B cell (primary cell): ENCODE measurements at regions not wholly inside any gene's neighbourhood (a gene's known extent, or its start where the extent isn't known, plus 50 kb on each side); places are given as distances from the start of the nearest gene placed in this dataset.

ENCODE experiments used
- ATAC-seq: fragments of 200-7000 bp; cut with Tn5 transposase; one replicate; pipeline ENCODE4 v1.10.0; 2021; ENCODE audit warnings: low read depth, mild to moderate bottlenecking, moderate number of reproducible peaks, moderate library complexity
- CTCF ChIA-PET: fragments of 350-600 bp; sonication (Branson Sonifier 250); formaldehyde crosslinking; loops from one replicate; lab custom pipeline; 2021; ENCODE audit warnings: antibody characterized with exemption, inconsistent platforms; lab: Charles Lee
- POLR2A ChIA-PET: fragments of 350-600 bp; sonication (Branson Sonifier 250); formaldehyde crosslinking; loops from one replicate; lab custom pipeline; 2021; ENCODE audit warnings: antibody characterized with exemption; lab: Charles Lee
- DNase-seq: peaks from one replicate; pipeline ENCODE4 v3.0.0; 2013
- H2AFZ ChIP-seq: 2 replicates; pipeline ENCODE4 v1.6.1; 2012; ENCODE audit warnings: mild to moderate bottlenecking, low read depth, low read length; ENCODE audit not compliant: insufficient read depth, poor library complexity, severe bottlenecking
- H3K27ac ChIP-seq, 2 donors: 1 replicate in 1 of 2; 2 replicates in 1 of 2; pipeline ENCODE4 v1.5.1; 2012 to 2013; ENCODE audit warnings: low read length in 2 of 2, mild to moderate bottlenecking in 2 of 2, moderate library complexity in 1 of 2
- H3K27me3 ChIP-seq, 4 experiments: fragments of 200-600 bp in 1 of 4; sonication (generic) in 1 of 4; replicated peaks in 1 of 4; 1 replicate in 2 of 4; 2 replicates in 2 of 4; pipeline versions ENCODE4 v1.6.1 to v1.7.0; 2013 to 2016; ENCODE audit warnings: low read length in 3 of 4, mild to moderate bottlenecking in 2 of 4, mixed read lengths in 1 of 4, moderate library complexity in 1 of 4; ENCODE audit not compliant: insufficient read depth in 4 of 4, control insufficient read depth in 3 of 4; ENCODE audit errors: control extremely low read depth in 1 of 4
- H3K36me3 ChIP-seq, 2 experiments: replicated peaks in 1 of 2; 1 replicate in 1 of 2; 2 replicates in 1 of 2; pipeline versions ENCODE4 v1.6.1 to v1.7.1; 2013; ENCODE audit warnings: low read length in 1 of 2; ENCODE audit not compliant: insufficient read depth in 2 of 2, control insufficient read depth in 1 of 2; ENCODE audit errors: control extremely low read depth in 1 of 2, extremely low read depth in 1 of 2
- H3K4me1 ChIP-seq, 2 donors: fragments of 200-600 bp in 1 of 2; sonication (generic) in 1 of 2; 1 replicate in 1 of 2; 2 replicates in 1 of 2; pipeline versions ENCODE4 v1.5.1 to v1.6.1; 2013 to 2017; ENCODE audit warnings: low read length in 2 of 2; ENCODE audit not compliant: control insufficient read depth in 2 of 2, insufficient read depth in 2 of 2
- H3K4me2 ChIP-seq: replicated peaks from 2 replicates; pipeline ENCODE3; 2012; ENCODE audit warnings: mild to moderate bottlenecking, low read depth, low read length; ENCODE audit not compliant: poor library complexity, severe bottlenecking
- H3K4me3 ChIP-seq, 5 experiments: fragments of 200-600 bp in 1 of 5; sonication (generic) in 1 of 5; 1 replicate in 3 of 5; 2 replicates in 2 of 5; pipeline versions ENCODE4 v1.5.1 to v1.7.0; 2011 to 2016; ENCODE audit warnings: low read length in 4 of 5, mild to moderate bottlenecking in 4 of 5, low read depth in 2 of 5, control low read depth in 1 of 5, moderate library complexity in 1 of 5; ENCODE audit not compliant: insufficient read depth in 1 of 5; ENCODE audit errors: control extremely low read depth in 1 of 5, extremely low read depth in 1 of 5
- H3K79me2 ChIP-seq: fragments of 200-600 bp; sonication (generic); one replicate; pipeline ENCODE4 v1.6.0; 2016; ENCODE audit warnings: low read length; ENCODE audit not compliant: control insufficient read depth, insufficient read depth
- H3K9ac ChIP-seq: fragments of 200-600 bp; sonication (generic); 2 replicates; pipeline ENCODE4 v1.6.1; 2017; ENCODE audit warnings: mild to moderate bottlenecking, low read length, moderate library complexity
- H3K9me3 ChIP-seq, 3 donors: one replicate each; pipeline versions ENCODE4 v1.6.1 to v1.7.1; 2013; ENCODE audit warnings: low read length in 2 of 3; ENCODE audit not compliant: control insufficient read depth in 2 of 3, insufficient read depth in 1 of 3; ENCODE audit errors: control extremely low read depth in 1 of 3
- H4K20me1 ChIP-seq: 2 replicates; pipeline ENCODE4 v1.6.0; 2012; ENCODE audit warnings: mild to moderate bottlenecking, low read length; ENCODE audit not compliant: insufficient read depth, control insufficient read depth, poor library complexity, severe bottlenecking
- H3K27ac Mint-ChIP-seq: one replicate; pipeline ENCODE4 v1.8.0; 2021; ENCODE audit warnings: mixed read lengths
- H3K27me3 Mint-ChIP-seq: one replicate; pipeline ENCODE4 v1.8.0; 2021; ENCODE audit warnings: mixed read lengths
- H3K4me1 Mint-ChIP-seq: one replicate; pipeline ENCODE4 v1.8.0; 2021; ENCODE audit warnings: mixed read lengths
- H3K4me3 Mint-ChIP-seq: one replicate; pipeline ENCODE4 v1.8.0; 2021; ENCODE audit warnings: mixed read lengths
- H3K9me3 Mint-ChIP-seq: one replicate; pipeline ENCODE4 v1.8.0; 2022; ENCODE audit warnings: mixed read lengths; ENCODE audit not compliant: insufficient read depth
- EZH2 ChIP-seq: IDR thresholded peaks from 2 replicates; pipeline ENCODE4 v1.6.1; 2012; ENCODE audit warnings: borderline replicate concordance, low read depth, mild to moderate bottlenecking, moderate library complexity, low read length; ENCODE audit not compliant: insufficient read depth, poor library complexity, severe bottlenecking
- WGBS: methylation state at CpG from one replicate; pipeline ENCODE4 v1.1.5; 2013; ENCODE audit warnings: missing lambda C conversion rate; ENCODE audit not compliant: insufficient coverage; 5-methylcytosine and 5-hydroxymethylcytosine counted together
- intact Hi-C: fragments of 100-400 bp; cut with micrococcal nuclease; formaldehyde crosslinking; loops from one replicate; pipeline ENCODE4 v1.10.0; 2022
- TF ChIP-seq, protein P1 (sequence below): fragments of 200-600 bp; IDR thresholded peaks from one replicate; pipeline ENCODE4 v1.8.0; 2022; ENCODE audit warnings: antibody characterized with exemption, mild to moderate bottlenecking

DNA sequence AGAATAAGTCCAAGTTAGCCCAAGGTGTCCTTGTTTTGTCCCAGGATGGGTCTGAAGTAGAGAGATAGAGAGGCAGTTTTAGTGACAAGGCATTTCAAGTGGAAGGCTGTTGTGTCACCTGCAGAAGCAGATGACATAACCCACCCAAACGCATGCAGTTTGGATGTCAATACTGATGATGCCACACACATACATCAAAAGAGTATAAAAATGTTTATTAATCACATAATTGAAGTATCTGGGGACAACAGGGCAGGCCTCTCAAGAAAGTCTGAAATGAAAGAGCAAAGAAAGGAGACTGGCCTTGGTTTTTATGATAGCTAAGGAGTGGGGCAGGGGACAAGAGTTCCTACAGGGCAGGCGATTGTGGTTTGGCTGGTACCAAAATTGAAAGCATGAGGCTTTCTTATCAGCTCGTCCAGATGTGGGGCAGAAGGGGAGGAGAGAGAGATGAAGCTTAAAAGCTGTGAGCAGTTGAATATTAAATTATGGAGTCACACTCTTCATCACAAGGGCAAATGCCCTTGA lies 78.4 kb upstream of the TSPAN8 start:
- H3K27ac ChIP-seq, result no peak overlapping the region
- Mint-ChIP-seq H3K9me3 (no peaks in the 10 kb centered on the region), H3K4me1 (no peaks in the 10 kb centered on the region), H3K27ac (no peak overlapping the region), H3K4me3 (no peak overlapping the region), H3K27me3 (no peaks in the 10 kb centered on the region)
- no peaks in the 10 kb centered on the region for H4K20me1 ChIP-seq
- 0% methylated on average over 1 of the region's 3 CpGs for WGBS
- no peaks in the 10 kb centered on the region for H3K4me1 ChIP-seq
- no peaks in the 10 kb centered on the region for H3K36me3 ChIP-seq
- no peaks in the 10 kb centered on the region for H3K27me3 ChIP-seq
- no peak for DNase-seq
- no peaks in the 10 kb centered on the region for H3K9me3 ChIP-seq
- no peak overlapping the region for H3K9ac ChIP-seq
- POLR2A ChIA-PET, result no interaction called here
- no peak for ATAC-seq
- no peaks in the 10 kb centered on the region for H3K79me2 ChIP-seq
- H3K4me2 ChIP-seq, result no peak overlapping the region
- CTCF ChIA-PET, result no interaction called here
- intact Hi-C loops, result no loop called here
- H2AFZ ChIP-seq, result no peak overlapping the region
- H3K4me3 ChIP-seq, result no peak overlapping the region
- no peak for TF ChIP-seq EZH2
- TF ChIP-seq, protein P1, sequence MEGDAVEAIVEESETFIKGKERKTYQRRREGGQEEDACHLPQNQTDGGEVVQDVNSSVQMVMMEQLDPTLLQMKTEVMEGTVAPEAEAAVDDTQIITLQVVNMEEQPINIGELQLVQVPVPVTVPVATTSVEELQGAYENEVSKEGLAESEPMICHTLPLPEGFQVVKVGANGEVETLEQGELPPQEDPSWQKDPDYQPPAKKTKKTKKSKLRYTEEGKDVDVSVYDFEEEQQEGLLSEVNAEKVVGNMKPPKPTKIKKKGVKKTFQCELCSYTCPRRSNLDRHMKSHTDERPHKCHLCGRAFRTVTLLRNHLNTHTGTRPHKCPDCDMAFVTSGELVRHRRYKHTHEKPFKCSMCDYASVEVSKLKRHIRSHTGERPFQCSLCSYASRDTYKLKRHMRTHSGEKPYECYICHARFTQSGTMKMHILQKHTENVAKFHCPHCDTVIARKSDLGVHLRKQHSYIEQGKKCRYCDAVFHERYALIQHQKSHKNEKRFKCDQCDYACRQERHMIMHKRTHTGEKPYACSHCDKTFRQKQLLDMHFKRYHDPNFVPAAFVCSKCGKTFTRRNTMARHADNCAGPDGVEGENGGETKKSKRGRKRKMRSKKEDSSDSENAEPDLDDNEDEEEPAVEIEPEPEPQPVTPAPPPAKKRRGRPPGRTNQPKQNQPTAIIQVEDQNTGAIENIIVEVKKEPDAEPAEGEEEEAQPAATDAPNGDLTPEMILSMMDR, result no peak

DNA sequence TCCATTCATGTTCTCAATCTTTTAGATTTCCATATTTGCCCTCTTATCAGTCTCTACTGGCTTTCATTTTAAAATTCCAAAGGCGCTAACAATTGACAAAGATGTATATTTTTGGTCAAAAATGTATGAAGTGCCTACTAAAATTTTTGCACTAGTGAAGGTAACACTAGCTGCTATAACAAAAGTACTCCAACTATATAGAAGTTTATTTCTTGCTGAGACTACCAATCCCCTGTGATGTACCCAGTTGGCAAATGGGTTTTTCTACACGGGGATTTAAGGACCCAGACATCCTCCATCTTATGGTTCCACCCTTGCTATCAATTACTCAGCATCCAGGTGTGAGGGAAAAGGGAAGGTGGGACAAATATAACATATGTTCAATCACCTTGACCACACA lies 75.3 kb upstream of the TSPAN8 start:
- Histone ChIP-seq H2AFZ (no peak overlapping the region), H3K4me2 (no peak overlapping the region), H3K79me2 (no peaks in the 10 kb centered on the region), H3K4me3 (no peak overlapping the region), H3K9me3 (no peaks in the 10 kb centered on the region), H3K36me3 (no peaks in the 10 kb centered on the region), H3K27ac (no peak overlapping the region), H4K20me1 (no peaks in the 10 kb centered on the region), H3K9ac (no peak overlapping the region), H3K4me1 (no peaks in the 10 kb centered on the region), H3K27me3 (no peaks in the 10 kb centered on the region)
- H3K4me3 Mint-ChIP-seq, result no peak overlapping the region
- no peaks in the 10 kb centered on the region for H3K27me3 Mint-ChIP-seq
- H3K9me3 Mint-ChIP-seq, result no peaks in the 10 kb centered on the region
- no peak for ATAC-seq
- ChIA-PET POLR2A (no interaction called here), CTCF (no interaction called here)
- TF ChIP-seq, protein P1, result no peak
- no peak for TF ChIP-seq EZH2
- intact Hi-C loops, result no loop called here
- H3K27ac Mint-ChIP-seq, result no peak overlapping the region
- WGBS, result no CpG with 5 or more reads among the region's 2 CpGs
- no peaks in the 10 kb centered on the region for H3K4me1 Mint-ChIP-seq
- no peak for DNase-seq
